Sciatic nerve (tissue), 2 donors: ENCODE measurements at regions not wholly inside any gene's neighbourhood (a gene's known extent, or its start where the extent isn't known, plus 50 kb on each side); places are given as distances from the start of the nearest gene placed in this dataset.
A peak's percentile ranks its signal among the peaks of the same experiment; 100 is the strongest.

Source experiments
- ATAC-seq: fragments of 200-7000 bp; cut with Tn5 transposase; one replicate; pipeline ENCODE4 v1.9.1; 2020; ENCODE audit warnings: mild to moderate bottlenecking, moderate library complexity
- DNase-seq: peaks from one replicate; pipeline ENCODE4 v3.0.0-alpha.2; 2020; ENCODE audit warnings: low spot score
- intact Hi-C: fragments of 100-400 bp; cut with DNase I; formaldehyde crosslinking; loops from one replicate; pipeline ENCODE4 v1.14.2; 2022
- donor health status: DM: no; HTN: no; CAD: no.
- donor health status: DM: no; HTN: no; CAD: no.

GRCh38 chr13:105956921-105957320 lies 578.5 kb downstream of the EFNB2 start:
- intact Hi-C loops: no loop called here
- ATAC-seq (no peak), DNase-seq (no peak)

GRCh38 chr13:105952973-105953290 lies 582.5 kb downstream of the EFNB2 start:
- ATAC-seq (no peak), DNase-seq (no peak)
- intact Hi-C loops: no loop called here

- DNase-seq (no peak), ATAC-seq (no peak)
- intact Hi-C loops: no loop called here
These were observed 583.1 kb downstream of the EFNB2 start for GRCh38 chr13:105952233-105952972.

GRCh38 chr13:105948143-105948542 lies 587.3 kb downstream of the EFNB2 start:
- intact Hi-C loops: no loop called here
- DNase-seq: no peak
- ATAC-seq: no peak

- intact Hi-C loops: no loop called here
- no peak for ATAC-seq
- no peak for DNase-seq
These were observed 594.6 kb downstream of the EFNB2 start for GRCh38 chr13:105940882-105941281.

GRCh38 chr13:105937451-105937850 lies 598.0 kb downstream of the EFNB2 start:
- DNase-seq (no peak), ATAC-seq (no peak)
- intact Hi-C loops: no loop called here

GRCh38 chr13:105936816-105937215 lies 598.6 kb downstream of the EFNB2 start:
- ATAC-seq (no peak), DNase-seq (no peak)
- intact Hi-C loops: no loop called here

GRCh38 chr13:105929505-105929904 lies 606.0 kb downstream of the EFNB2 start:
- ATAC-seq (no peak), DNase-seq (no peak)
- intact Hi-C loops: no loop called here

GRCh38 chr13:105928901-105929300 lies 606.6 kb downstream of the EFNB2 start:
- intact Hi-C loops: no loop called here
- ATAC-seq: no peak
- no peak for DNase-seq

GRCh38 chr13:105928048-105928447 lies 607.4 kb downstream of the EFNB2 start:
- DNase-seq: no peak
- intact Hi-C loops: no loop called here
- peak; percentile 92 for ATAC-seq

- ATAC-seq: no peak
- DNase-seq: no peak
- intact Hi-C loops: no loop called here
These were observed 610.0 kb downstream of the EFNB2 start for GRCh38 chr13:105925496-105925895.

GRCh38 chr13:105921711-105922110 lies 613.8 kb downstream of the EFNB2 start:
- ATAC-seq: no peak
- intact Hi-C loops: no loop called here
- no peak for DNase-seq

GRCh38 chr13:105920370-105920769 lies 615.1 kb downstream of the EFNB2 start:
- DNase-seq (no peak), ATAC-seq (no peak)
- intact Hi-C loops: no loop called here

GRCh38 chr13:105918842-105919741 lies 616.4 kb downstream of the EFNB2 start:
- DNase-seq: no peak
- ATAC-seq: no peak

GRCh38 chr13:105915146-105915850 lies 620.2 kb downstream of the EFNB2 start:
- no peak for DNase-seq
- intact Hi-C loops: no loop called here
- ATAC-seq: no peak

More at GRCh38 chr13:105918842-105919741, 616.4 kb downstream of the EFNB2 start:
- intact Hi-C loops: no loop called here

GRCh38 chr13:105914291-105915036 lies 621.0 kb downstream of the EFNB2 start:
- DNase-seq (no peak), ATAC-seq (peak; percentile 85)
- intact Hi-C loops: no loop called here

GRCh38 chr13:105908586-105908985 lies 626.9 kb downstream of the EFNB2 start:
- ATAC-seq (no peak), DNase-seq (no peak)
- intact Hi-C loops: no loop called here

GRCh38 chr13:105907319-105908019 lies 628.0 kb downstream of the EFNB2 start:
- DNase-seq (no peak), ATAC-seq (no peak)
- intact Hi-C loops: no loop called here

GRCh38 chr13:105906746-105907145 lies 628.7 kb downstream of the EFNB2 start:
- DNase-seq (no peak), ATAC-seq (no peak)
- intact Hi-C loops: no loop called here
